ENCODE measurements at regions not wholly inside any gene's neighbourhood (a gene's known extent, or its start where the extent isn't known, plus 50 kb on each side); places are given as distances from the start of the nearest gene placed in this dataset.

DNA sequence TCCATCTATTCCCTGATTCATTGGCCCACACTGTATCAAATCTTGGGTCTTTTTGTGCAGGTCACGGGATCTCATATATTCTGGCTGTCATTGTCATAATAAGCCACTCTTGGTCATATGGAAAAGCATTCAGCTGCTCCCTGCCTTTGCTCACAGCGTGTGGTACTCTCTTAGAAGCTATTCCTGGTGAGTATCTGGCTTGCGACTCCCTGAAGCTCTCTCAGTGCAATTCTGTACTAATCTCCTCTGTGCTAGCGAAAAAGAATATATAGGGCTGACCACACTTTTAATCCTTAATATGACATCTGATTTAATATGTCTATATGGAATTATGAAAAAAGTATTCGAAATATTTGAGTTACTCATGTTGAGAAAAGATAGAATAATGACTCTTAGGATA is 440.8 kb upstream of the GBE1 start:
- H3K4me3 ChIP-seq = no peak overlapping the region
- no peak overlapping the region for H3K27ac ChIP-seq (ENCODE audit: low read depth)
- no peak overlapping the region for H3K4me2 ChIP-seq
- TF ChIP-seq ZNF331 (CRISPR knock-in tag; IDR thresholded peaks at IDR 0.05; ENCODE audit: low read depth) (no peak), ZNF462 (CRISPR knock-in tag; IDR thresholded peaks at IDR 0.05) (no peak), NANOG (IDR thresholded peaks at IDR 0.05; ENCODE audit: borderline replicate concordance) (no peak), POLR2AphosphoS5 (IDR thresholded peaks at IDR 0.05; ENCODE audit: low read depth) (no peak), ETS1 (IDR thresholded peaks at IDR 0.05) (no peak), ZNF114 (CRISPR knock-in tag; IDR thresholded peaks at IDR 0.05) (no peak), EZH2phosphoT487 (IDR thresholded peaks at IDR 0.05; ENCODE audit: unreplicated experiment) (no peak), EZH2 (IDR thresholded peaks at IDR 0.05; ENCODE audit: low read depth, unreplicated experiment) (no peak), REST (IDR thresholded peaks at IDR 0.05; ENCODE audit: unreplicated experiment) (no peak), JUNB (IDR thresholded peaks at IDR 0.05; ENCODE audit: unreplicated experiment) (no peak), CREB1 (CRISPR knock-in tag; IDR thresholded peaks at IDR 0.05; ENCODE audit: low read depth) (no peak), STAT1 (IDR thresholded peaks at IDR 0.05; ENCODE audit: unreplicated experiment) (no peak)
- TF ChIP-seq, protein P1, sequence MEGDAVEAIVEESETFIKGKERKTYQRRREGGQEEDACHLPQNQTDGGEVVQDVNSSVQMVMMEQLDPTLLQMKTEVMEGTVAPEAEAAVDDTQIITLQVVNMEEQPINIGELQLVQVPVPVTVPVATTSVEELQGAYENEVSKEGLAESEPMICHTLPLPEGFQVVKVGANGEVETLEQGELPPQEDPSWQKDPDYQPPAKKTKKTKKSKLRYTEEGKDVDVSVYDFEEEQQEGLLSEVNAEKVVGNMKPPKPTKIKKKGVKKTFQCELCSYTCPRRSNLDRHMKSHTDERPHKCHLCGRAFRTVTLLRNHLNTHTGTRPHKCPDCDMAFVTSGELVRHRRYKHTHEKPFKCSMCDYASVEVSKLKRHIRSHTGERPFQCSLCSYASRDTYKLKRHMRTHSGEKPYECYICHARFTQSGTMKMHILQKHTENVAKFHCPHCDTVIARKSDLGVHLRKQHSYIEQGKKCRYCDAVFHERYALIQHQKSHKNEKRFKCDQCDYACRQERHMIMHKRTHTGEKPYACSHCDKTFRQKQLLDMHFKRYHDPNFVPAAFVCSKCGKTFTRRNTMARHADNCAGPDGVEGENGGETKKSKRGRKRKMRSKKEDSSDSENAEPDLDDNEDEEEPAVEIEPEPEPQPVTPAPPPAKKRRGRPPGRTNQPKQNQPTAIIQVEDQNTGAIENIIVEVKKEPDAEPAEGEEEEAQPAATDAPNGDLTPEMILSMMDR (conservative IDR thresholded peaks at IDR 0.05; ENCODE audit: low read depth in 2 of 2) = no peak
- peaks cover 9% of the 10 kb centered on the region; the same call in 1 of the 2 replicates for H3K9me2 ChIP-seq (ENCODE audit: insufficient read depth)
- H2AFZ ChIP-seq = no peak overlapping the region
- no peak for ATAC-seq
- no peaks in the 10 kb centered on the region for H4K20me1 ChIP-seq (replicated peaks; ENCODE audit: insufficient read depth)
- no peaks in the 10 kb centered on the region for H3K79me2 ChIP-seq (replicated peaks; ENCODE audit: insufficient read depth)
- H3K36me3 ChIP-seq (ENCODE audit: insufficient read depth) = no peaks in the 10 kb centered on the region
- no peaks in the 10 kb centered on the region for H3K27me3 ChIP-seq (ENCODE audit: insufficient read depth)
- no peaks in the 10 kb centered on the region for H3F3A ChIP-seq (replicated peaks; ENCODE audit: low read depth)
- H3K9me3 Mint-ChIP-seq = no peaks in the 10 kb centered on the region; the same call in 2 of the 3 replicates
- no peaks in the 10 kb centered on the region for H3K4me1 ChIP-seq (ENCODE audit: insufficient read depth)
- DNase-seq (ENCODE audit: low spot score) = no peak
- no peaks in the 10 kb centered on the region for H3K36me3 Mint-ChIP-seq (ENCODE audit: low read depth)
- H3K27ac Mint-ChIP-seq = no peak overlapping the region
- no peak overlapping the region for H3K4me3 Mint-ChIP-seq
- H3K4me1 Mint-ChIP-seq = 0 out of 3 replicates have a peak, but pooled peaks cover 4% of the 10 kb centered on the region
- H3K27me3 Mint-ChIP-seq (ENCODE audit: insufficient read depth, low read depth, poor library complexity) = peaks cover 2% of the 10 kb centered on the region
